ENCODE measurements at regions not wholly inside any gene's neighbourhood (a gene's known extent, or its start where the extent isn't known, plus 50 kb on each side); places are given as distances from the start of the nearest gene placed in this dataset.

- Histone ChIP-seq H3K4me2 (replicated peaks; ENCODE audit: low read depth, low read length, poor library complexity, severe bottlenecking) (no peak overlapping the region), H3K79me2 (ENCODE audit: control insufficient read depth, insufficient read depth, low read length) (no peaks in the 10 kb centered on the region), H3K27ac (ENCODE audit: low read length in 2 of 2) (no peak overlapping the region), H2AFZ (ENCODE audit: insufficient read depth, low read depth, low read length, poor library complexity, severe bottlenecking) (no peak overlapping the region), H3K27me3 (replicated peaks in 1 of 4; ENCODE audit: control extremely low read depth in 1 of 4, control insufficient read depth in 3 of 4, insufficient read depth in 4 of 4, low read length in 3 of 4) (no peaks in the 10 kb centered on the region), H4K20me1 (ENCODE audit: control insufficient read depth, insufficient read depth, low read length, poor library complexity, severe bottlenecking) (no peaks in the 10 kb centered on the region), H3K9me3 (ENCODE audit: control extremely low read depth in 1 of 3, control insufficient read depth in 2 of 3, insufficient read depth in 1 of 3, low read length in 2 of 3) (peaks cover 4 to 21% (median 20%) of the 10 kb centered on the region in 3 donors), H3K9ac (ENCODE audit: low read length) (no peak overlapping the region), H3K4me1 (ENCODE audit: control insufficient read depth in 2 of 2, insufficient read depth in 2 of 2, low read length in 2 of 2) (peaks cover 38 to 43% of the 10 kb centered on the region in 2 donors), H3K4me3 (ENCODE audit: control extremely low read depth in 1 of 5, extremely low read depth in 1 of 5, insufficient read depth in 1 of 5, low read depth in 2 of 5, low read length in 4 of 5) (peak overlapping the region in 1 of 5 experiments; percentile 21), H3K36me3 (replicated peaks in 1 of 2; ENCODE audit: control extremely low read depth in 1 of 2, control insufficient read depth in 1 of 2, extremely low read depth in 1 of 2, insufficient read depth in 2 of 2, low read length in 1 of 2) (no peaks in the 10 kb centered on the region)
- no peaks in the 10 kb centered on the region for H3K27me3 Mint-ChIP-seq
- intact Hi-C loops (cut with micrococcal nuclease): loop anchor here (5.0 to 10.0 kb wide), 3 partner anchors 144 to 816 kb away; no protein-coding TSS in a partner anchor
- CTCF ChIA-PET: no interaction called here
- TF ChIP-seq CTCF (IDR thresholded peaks at IDR 0.05) (no peak), EZH2 (IDR thresholded peaks at IDR 0.05; ENCODE audit: borderline replicate concordance, insufficient read depth, low read depth, low read length, poor library complexity, severe bottlenecking) (no peak)
- DNase-seq (no peak), ATAC-seq (ENCODE audit: low read depth) (no peak)
- no peak overlapping the region for H3K27ac Mint-ChIP-seq
- H3K9me3 Mint-ChIP-seq (ENCODE audit: insufficient read depth): peaks cover 10% of the 10 kb centered on the region
- H3K4me1 Mint-ChIP-seq: peaks cover 55% of the 10 kb centered on the region
- H3K4me3 Mint-ChIP-seq: peak overlapping the region; percentile 6
- POLR2A ChIA-PET: no interaction called here
These were observed 189.6 kb upstream of the CDKN2B start for GRCh38 chr9:22198681-22199080.

GRCh38 chr9:22201256-22201655 is 192.2 kb upstream of the CDKN2B start:
- H3K4me1 ChIP-seq (ENCODE audit: control insufficient read depth in 2 of 2, insufficient read depth in 2 of 2, low read length in 2 of 2): peaks cover 49 to 55% of the 10 kb centered on the region in 2 donors
- Mint-ChIP-seq H3K4me1 (peaks cover 57% of the 10 kb centered on the region), H3K27ac (no peak overlapping the region), H3K9me3 (ENCODE audit: insufficient read depth) (peaks cover 7% of the 10 kb centered on the region), H3K27me3 (no peaks in the 10 kb centered on the region), H3K4me3 (no peak overlapping the region)
- H3K27me3 ChIP-seq (replicated peaks in 1 of 4; ENCODE audit: control extremely low read depth in 1 of 4, control insufficient read depth in 3 of 4, insufficient read depth in 4 of 4, low read length in 3 of 4): no peaks in the 10 kb centered on the region
- intact Hi-C loops (cut with micrococcal nuclease): no loop called here
- H3K27ac ChIP-seq (ENCODE audit: low read length in 2 of 2): no peak overlapping the region
- H4K20me1 ChIP-seq (ENCODE audit: control insufficient read depth, insufficient read depth, low read length, poor library complexity, severe bottlenecking): no peaks in the 10 kb centered on the region
- ATAC-seq (ENCODE audit: low read depth) (no peak), DNase-seq (no peak)
- ChIA-PET CTCF (no interaction called here), POLR2A (no interaction called here)
- no peaks in the 10 kb centered on the region for H3K36me3 ChIP-seq (replicated peaks in 1 of 2; ENCODE audit: control extremely low read depth in 1 of 2, control insufficient read depth in 1 of 2, extremely low read depth in 1 of 2, insufficient read depth in 2 of 2, low read length in 1 of 2)
- WGBS (ENCODE audit: insufficient coverage): no CpG with 5 or more reads among the region's 1 CpG
- no peak for TF ChIP-seq EZH2 (IDR thresholded peaks at IDR 0.05; ENCODE audit: borderline replicate concordance, insufficient read depth, low read depth, low read length, poor library complexity, severe bottlenecking)
- no peak for TF ChIP-seq CTCF (IDR thresholded peaks at IDR 0.05)
- H3K9ac ChIP-seq (ENCODE audit: low read length): no peak overlapping the region
- H3K79me2 ChIP-seq (ENCODE audit: control insufficient read depth, insufficient read depth, low read length): no peaks in the 10 kb centered on the region
- no peak overlapping the region for H3K4me3 ChIP-seq (ENCODE audit: control extremely low read depth in 1 of 5, extremely low read depth in 1 of 5, insufficient read depth in 1 of 5, low read depth in 2 of 5, low read length in 4 of 5)
- H2AFZ ChIP-seq (ENCODE audit: insufficient read depth, low read depth, low read length, poor library complexity, severe bottlenecking): no peak overlapping the region
- no peak overlapping the region for H3K4me2 ChIP-seq (replicated peaks; ENCODE audit: low read depth, low read length, poor library complexity, severe bottlenecking)
- peaks cover 4 to 20% (median 17%) of the 10 kb centered on the region in 3 donors for H3K9me3 ChIP-seq (ENCODE audit: control extremely low read depth in 1 of 3, control insufficient read depth in 2 of 3, insufficient read depth in 1 of 3, low read length in 2 of 3)
